H1 (cell line): ENCODE measurements at regions not wholly inside any gene's neighbourhood (a gene's known extent, or its start where the extent isn't known, plus 50 kb on each side); places are given as distances from the start of the nearest gene placed in this dataset.

Source experiments
- CTCF ChIA-PET: fragments of 300-600 bp; sonication (Branson Sonifier 250); formaldehyde crosslinking; loops from one replicate; lab custom pipeline; 2021; ENCODE audit not compliant: partially characterized antibody; lab: Charles Lee
- POLR2A ChIA-PET: fragments of 300-600 bp; sonication (Branson Sonifier 250); formaldehyde crosslinking; loops from one replicate; lab custom pipeline; 2021; ENCODE audit warnings: inconsistent platforms; ENCODE audit not compliant: partially characterized antibody; lab: Charles Lee
- DNase-seq, 2 experiments: peaks; one replicate each; pipeline versions ENCODE4 v3.0.0 to v3.0.0-alpha.2; 2010 to 2022; ENCODE audit warnings: low spot score in 2 of 2, low read depth in 1 of 2, mixed read lengths in 1 of 2
- FAIRE-seq: peaks from 2 replicates; lab custom pipeline; 2011; peaks lifted over from hg19 to GRCh38; lab: Jason Lieb, UNC
- H2AFZ ChIP-seq: 2 replicates; pipeline ENCODE4 v1.8.1; 2012; ENCODE audit warnings: low read length, inconsistent platforms
- H2AK5ac ChIP-seq: 2 replicates; pipeline ENCODE4 v1.6.1; 2013; ENCODE audit warnings: low read depth, low read length
- H2BK120ac ChIP-seq: replicated peaks from 2 replicates; pipeline ENCODE3; 2013; ENCODE audit warnings: low read depth, low read length, inconsistent platforms
- H2BK12ac ChIP-seq: 2 replicates; pipeline ENCODE4 v1.6.1; 2013; ENCODE audit warnings: low read depth, low read length
- H2BK15ac ChIP-seq: 2 replicates; pipeline ENCODE4 v1.6.1; 2013; ENCODE audit warnings: low read length
- H2BK20ac ChIP-seq: 2 replicates; pipeline ENCODE4 v1.6.1; 2013; ENCODE audit warnings: low read length
- H2BK5ac ChIP-seq: 2 replicates; pipeline ENCODE4 v1.6.1; 2013; ENCODE audit warnings: low read depth, low read length
- H3K14ac ChIP-seq: 2 replicates; pipeline ENCODE4 v1.6.1; 2013; ENCODE audit warnings: inconsistent platforms; ENCODE audit not compliant: insufficient read length
- H3K18ac ChIP-seq: 2 replicates; pipeline ENCODE4 v1.6.1; 2013; ENCODE audit warnings: low read length; ENCODE audit errors: extremely low read depth
- H3K23ac ChIP-seq: 2 replicates; pipeline ENCODE4 v1.6.1; 2013; ENCODE audit warnings: inconsistent platforms; ENCODE audit not compliant: insufficient read length
- H3K23me2 ChIP-seq: 2 replicates; pipeline ENCODE4 v1.6.1; 2013; ENCODE audit warnings: low read depth, low read length
- H3K27ac ChIP-seq: 2 replicates; pipeline ENCODE4 v1.6.1; 2011; ENCODE audit warnings: low read depth, low read length, inconsistent platforms
- H3K27me3 ChIP-seq, 4 experiments: replicated peaks in 1 of 4; 1 replicate in 1 of 4; 2 replicates in 3 of 4; pipeline versions ENCODE4 v1.6.1 to v1.8.1; 2011 to 2013; ENCODE audit warnings: low read length in 3 of 4, mild to moderate bottlenecking in 3 of 4, inconsistent platforms in 2 of 4, mixed read lengths in 2 of 4, moderate library complexity in 1 of 4; ENCODE audit not compliant: control insufficient read depth in 3 of 4, insufficient read depth in 3 of 4; ENCODE audit errors: extremely low read depth in 1 of 4
- H3K36me3 ChIP-seq, 4 experiments: 2 replicates each; pipeline versions ENCODE4 v1.6.1 to v1.8.1; 2011 to 2013; ENCODE audit warnings: mild to moderate bottlenecking in 4 of 4, low read length in 3 of 4, moderate library complexity in 2 of 4, control low read depth in 1 of 4, inconsistent platforms in 1 of 4; ENCODE audit not compliant: insufficient read depth in 4 of 4, control insufficient read depth in 2 of 4
- H3K4ac ChIP-seq: replicated peaks from 2 replicates; pipeline ENCODE3; 2013; ENCODE audit warnings: low read length, low read depth, mixed read lengths, inconsistent platforms; ENCODE audit not compliant: insufficient read length
- H3K4me1 ChIP-seq, 4 experiments: replicated peaks in 1 of 4; 1 replicate in 1 of 4; 2 replicates in 3 of 4; pipeline versions ENCODE4 v1.6.1 to v1.8.1; 2011 to 2013; ENCODE audit warnings: low read length in 3 of 4, inconsistent platforms in 2 of 4, mixed read lengths in 1 of 4; ENCODE audit not compliant: insufficient read depth in 4 of 4, control insufficient read depth in 3 of 4
- H3K4me2 ChIP-seq, 2 experiments: 2 replicates each; pipeline versions ENCODE4 v1.6.1 to v1.8.1; 2011 to 2013; ENCODE audit warnings: low read depth in 2 of 2, low read length in 2 of 2, control low read depth in 1 of 2, inconsistent platforms in 1 of 2, mild to moderate bottlenecking in 1 of 2; ENCODE audit not compliant: insufficient read depth in 1 of 2
- H3K4me3 ChIP-seq, 4 experiments: fragments of 200-600, 300-600 bp in 1 of 4; sonication (generic), shearing (Covaris generic), sonication (Bioruptor Twin) in 1 of 4; 2 replicates each; pipeline versions ENCODE4 v1.5.1 to v1.8.1; 2011 to 2016; ENCODE audit warnings: low read length in 4 of 4, low read depth in 3 of 4, control low read depth in 2 of 4, inconsistent platforms in 2 of 4, mild to moderate bottlenecking in 2 of 4, mixed read lengths in 1 of 4, moderate library complexity in 1 of 4; ENCODE audit not compliant: insufficient read depth in 2 of 4; ENCODE audit errors: extremely low read depth in 1 of 4
- H3K56ac ChIP-seq: replicated peaks from 2 replicates; pipeline ENCODE3; 2013; ENCODE audit warnings: low read depth, mild to moderate bottlenecking, mixed read lengths, low read length, inconsistent platforms; ENCODE audit not compliant: insufficient read length
- H3K79me1 ChIP-seq: 2 replicates; pipeline ENCODE4 v1.6.1; 2013; ENCODE audit warnings: low read depth, low read length, control low read depth
- H3K79me2 ChIP-seq, 2 experiments: 2 replicates each; pipeline versions ENCODE4 v1.6.1 to v1.8.1; 2012 to 2013; ENCODE audit warnings: low read length in 2 of 2, mild to moderate bottlenecking in 2 of 2, inconsistent platforms in 1 of 2; ENCODE audit not compliant: insufficient read depth in 2 of 2, control insufficient read depth in 1 of 2
- H3K9ac ChIP-seq, 4 experiments: replicated peaks in 1 of 4; 1 replicate in 1 of 4; 2 replicates in 3 of 4; pipeline versions ENCODE4 v1.6.1 to v1.8.1; 2011 to 2013; ENCODE audit warnings: low read depth in 3 of 4, low read length in 3 of 4, control low read depth in 2 of 4, mild to moderate bottlenecking in 2 of 4, moderate library complexity in 2 of 4, inconsistent platforms in 1 of 4; ENCODE audit errors: extremely low read depth in 1 of 4
- H3K9me3 ChIP-seq, 2 experiments: 2 replicates each; pipeline versions ENCODE4 v1.6.1 to v1.8.1; 2012 to 2013; ENCODE audit warnings: mild to moderate bottlenecking in 2 of 2, moderate library complexity in 2 of 2, control low read depth in 1 of 2, inconsistent platforms in 1 of 2, low read depth in 1 of 2, low read length in 1 of 2, mixed read lengths in 1 of 2; ENCODE audit not compliant: insufficient read depth in 2 of 2
- H4K20me1 ChIP-seq, 2 experiments: replicated peaks in 1 of 2; 2 replicates each; pipeline versions ENCODE3 to v1.8.1; 2011 to 2013; ENCODE audit warnings: inconsistent platforms in 2 of 2, low read length in 2 of 2, mild to moderate bottlenecking in 1 of 2; ENCODE audit not compliant: insufficient read depth in 2 of 2, control insufficient read depth in 1 of 2
- H4K5ac ChIP-seq: 2 replicates; pipeline ENCODE4 v1.6.1; 2013; ENCODE audit warnings: low read length, low read depth, mixed read lengths, inconsistent platforms; ENCODE audit not compliant: insufficient read length
- H4K8ac ChIP-seq: 2 replicates; pipeline ENCODE4 v1.8.0; 2013; ENCODE audit warnings: mild to moderate bottlenecking, moderate library complexity, low read length, inconsistent platforms; ENCODE audit not compliant: insufficient read depth; ENCODE audit errors: extremely low read depth
- H4K91ac ChIP-seq: replicated peaks from 2 replicates; pipeline ENCODE3; 2013; ENCODE audit warnings: low read length, mixed read lengths, inconsistent platforms; ENCODE audit not compliant: insufficient read length
- ASH2L ChIP-seq: fragments of 200-600, 300-600 bp; sonication (generic); IDR thresholded peaks from one replicate; pipeline ENCODE4 v1.7.1; 2017; ENCODE audit warnings: low read length
- CREB1 ChIP-seq: IDR thresholded peaks from 2 replicates; pipeline ENCODE4 v1.6.1; 2012; ENCODE audit warnings: inconsistent platforms
- HDAC2 ChIP-seq, 2 experiments: fragments of 300-600 bp in 1 of 2; sonication (generic) in 1 of 2; IDR thresholded peaks; 2 replicates each; pipeline ENCODE4 v1.6.1; 2011 to 2012; ENCODE audit warnings: low read depth in 2 of 2, low read length in 2 of 2, mild to moderate bottlenecking in 2 of 2, moderate library complexity in 2 of 2, borderline replicate concordance in 1 of 2, inconsistent platforms in 1 of 2
- POLR2A ChIP-seq, 2 experiments: IDR thresholded peaks; 1 replicate in 1 of 2; 2 replicates in 1 of 2; pipeline ENCODE4 v1.6.1; 2011; ENCODE audit warnings: low read depth in 2 of 2, low read length in 2 of 2, mild to moderate bottlenecking in 2 of 2; ENCODE audit errors: control extremely low read depth in 1 of 2
- POLR2AphosphoS5 ChIP-seq: IDR thresholded peaks from 2 replicates; pipeline ENCODE4 v1.6.1; 2011; ENCODE audit warnings: low read depth, low read length
- RBBP5 ChIP-seq: IDR thresholded peaks from 2 replicates; pipeline ENCODE4 v1.7.1; 2012; ENCODE audit warnings: low read depth, mild to moderate bottlenecking, inconsistent platforms, low read length, moderate library complexity, borderline replicate concordance
- RNF2 ChIP-seq: fragments of 200-900, 300-1000 bp; sonication (generic); IDR thresholded peaks from 2 replicates; pipeline ENCODE4 v1.7.1; 2016; ENCODE audit warnings: borderline replicate concordance, low read depth, mild to moderate bottlenecking, antibody characterized with exemption, low read length; ENCODE audit not compliant: poor library complexity, severe bottlenecking; ENCODE audit errors: missing control alignments
- SP1 ChIP-seq: IDR thresholded peaks from 2 replicates; pipeline ENCODE4 v1.6.1; 2011; ENCODE audit warnings: low read depth, low read length
- SRF ChIP-seq: IDR thresholded peaks from 2 replicates; pipeline ENCODE4 v1.6.1; 2011; ENCODE audit warnings: mild to moderate bottlenecking, low read depth, low read length, moderate library complexity
- TEAD4 ChIP-seq: IDR thresholded peaks from 2 replicates; pipeline ENCODE4 v1.6.1; 2012; ENCODE audit warnings: low read depth, low read length, inconsistent platforms, mixed read lengths
- USF2 ChIP-seq: IDR thresholded peaks from 2 replicates; pipeline ENCODE4 v1.6.1; 2011; ENCODE audit warnings: low read length, improper control_type of control experiment
- WGBS, 2 experiments: shearing (Covaris generic) in 1 of 2; methylation state at CpG; one replicate each; pipeline versions ENCODE4 v1.1.6 to v1.1.7; 2013 to 2015; ENCODE audit warnings: low lambda C conversion rate in 2 of 2, mixed read lengths in 2 of 2, inconsistent platforms in 1 of 2, low coverage in 1 of 2, missing lambda C conversion rate in 1 of 2; ENCODE audit not compliant: insufficient replicate concordance in 2 of 2, insufficient coverage in 1 of 2, insufficient read length in 1 of 2; ENCODE audit errors: extremely low coverage in 1 of 2, missing lambda C conversion rate in 1 of 2; 5-methylcytosine and 5-hydroxymethylcytosine counted together
- TF ChIP-seq, protein P1 (sequence below): IDR thresholded peaks from 2 replicates; pipeline ENCODE4 v1.6.1; 2012; ENCODE audit warnings: low read length, inconsistent platforms

DNA sequence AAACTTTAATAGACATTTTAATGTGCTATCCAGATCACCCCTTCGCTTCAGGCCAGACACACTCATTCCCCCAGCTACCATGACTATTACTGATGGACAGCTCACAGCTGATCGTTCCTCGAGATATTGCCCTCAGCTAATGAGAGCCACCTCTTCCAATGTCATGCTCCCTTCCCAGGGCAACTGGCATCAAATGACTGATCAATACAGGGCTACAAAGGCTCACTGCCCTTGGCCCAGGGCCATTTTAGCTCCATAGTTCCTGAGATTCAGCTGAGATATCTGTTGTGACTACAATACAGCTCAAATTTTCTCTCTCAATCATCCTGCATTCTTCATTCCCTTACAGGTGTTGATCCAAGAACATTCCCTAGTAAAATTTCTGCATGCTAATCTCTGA lies 104.5 kb upstream of the PKN2 start:
- no peak overlapping the region for H4K5ac ChIP-seq
- H3K27ac ChIP-seq: no peak overlapping the region
- no peak for FAIRE-seq
- H3K9ac ChIP-seq: no peak overlapping the region
- no peak overlapping the region for H2BK15ac ChIP-seq
- POLR2A ChIA-PET: no interaction called here
- H2BK5ac ChIP-seq: no peak overlapping the region
- no peak overlapping the region for H3K23ac ChIP-seq
- no peak overlapping the region for H3K14ac ChIP-seq
- H3K27me3 ChIP-seq: no peaks in the 10 kb centered on the region
- H2BK20ac ChIP-seq: no peak overlapping the region
- no peak overlapping the region for H3K4me3 ChIP-seq
- WGBS, 2 experiments: 91% methylated on average over 3 of the region's 3 CpGs; no CpG with 5 or more reads in 1 of the 2 experiments
- H3K79me2 ChIP-seq: no peaks in the 10 kb centered on the region
- H2BK120ac ChIP-seq: no peak overlapping the region
- H3K79me1 ChIP-seq: no peaks in the 10 kb centered on the region
- no peak overlapping the region for H2AK5ac ChIP-seq
- no peak for DNase-seq
- no peak overlapping the region for H2AFZ ChIP-seq
- no peaks in the 10 kb centered on the region for H3K23me2 ChIP-seq
- H3K9me3 ChIP-seq: no peaks in the 10 kb centered on the region
- no peak overlapping the region for H3K18ac ChIP-seq
- H3K36me3 ChIP-seq: no peaks in the 10 kb centered on the region
- no peak overlapping the region for H3K4me2 ChIP-seq
- H4K20me1 ChIP-seq: no peaks in the 10 kb centered on the region
- CTCF ChIA-PET: interaction anchor here (1.1 to 1.4 kb wide), 3 partner anchors 13 to 22 kb away, joined by 3 to 5 read pairs (median 3); no protein-coding TSS in a partner anchor
- no peak overlapping the region for H4K91ac ChIP-seq
- no peak overlapping the region for H4K8ac ChIP-seq
- no peak overlapping the region for H3K56ac ChIP-seq
- H2BK12ac ChIP-seq: no peak overlapping the region
- no peak for TF ChIP-seq RNF2
- TF ChIP-seq SP1: no peak
- TF ChIP-seq, protein P1, sequence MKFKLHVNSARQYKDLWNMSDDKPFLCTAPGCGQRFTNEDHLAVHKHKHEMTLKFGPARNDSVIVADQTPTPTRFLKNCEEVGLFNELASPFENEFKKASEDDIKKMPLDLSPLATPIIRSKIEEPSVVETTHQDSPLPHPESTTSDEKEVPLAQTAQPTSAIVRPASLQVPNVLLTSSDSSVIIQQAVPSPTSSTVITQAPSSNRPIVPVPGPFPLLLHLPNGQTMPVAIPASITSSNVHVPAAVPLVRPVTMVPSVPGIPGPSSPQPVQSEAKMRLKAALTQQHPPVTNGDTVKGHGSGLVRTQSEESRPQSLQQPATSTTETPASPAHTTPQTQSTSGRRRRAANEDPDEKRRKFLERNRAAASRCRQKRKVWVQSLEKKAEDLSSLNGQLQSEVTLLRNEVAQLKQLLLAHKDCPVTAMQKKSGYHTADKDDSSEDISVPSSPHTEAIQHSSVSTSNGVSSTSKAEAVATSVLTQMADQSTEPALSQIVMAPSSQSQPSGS: no peak
- no peak for TF ChIP-seq HDAC2 (IDR thresholded peaks at IDR 0.05; ENCODE audit: borderline replicate concordance in 1 of 2, low read depth in 2 of 2, low read length in 2 of 2)
- no peak for TF ChIP-seq SRF
- TF ChIP-seq POLR2AphosphoS5: no peak
- TF ChIP-seq ASH2L: no peak
- no peak for TF ChIP-seq CREB1
- no peak for TF ChIP-seq POLR2A (IDR thresholded peaks at IDR 0.05; ENCODE audit: control extremely low read depth in 1 of 2, low read depth in 2 of 2, low read length in 2 of 2)
- no peak for TF ChIP-seq TEAD4
- TF ChIP-seq USF2: no peak
- no peak for TF ChIP-seq RBBP5
- no peak overlapping the region for H3K4ac ChIP-seq
- no peaks in the 10 kb centered on the region for H3K4me1 ChIP-seq
